ENCODE measurements at regions not wholly inside any gene's neighbourhood (a gene's known extent, or its start where the extent isn't known, plus 50 kb on each side); places are given as distances from the start of the nearest gene placed in this dataset.

GRCh38 chr10:45136256-45136655 lies 135.5 kb downstream of the ZNF22 start:
- no peak for TF ChIP-seq CTCF (IDR thresholded peaks at IDR 0.05)

- TF ChIP-seq CTCF (IDR thresholded peaks at IDR 0.05) = no peak
These were observed 143.8 kb downstream of the ZNF22 start for GRCh38 chr10:45144326-45145070.

- TF ChIP-seq CTCF (IDR thresholded peaks at IDR 0.05) = no peak
These were observed 146.3 kb downstream of the ZNF22 start for GRCh38 chr10:45147000-45147399.

GRCh38 chr10:45150997-45151396 lies 150.3 kb downstream of the ZNF22 start:
- no peak for TF ChIP-seq CTCF (IDR thresholded peaks at IDR 0.05)

GRCh38 chr10:45151467-45152214 lies 150.9 kb downstream of the ZNF22 start:
- no peak for TF ChIP-seq CTCF (IDR thresholded peaks at IDR 0.05)

- TF ChIP-seq CTCF (IDR thresholded peaks at IDR 0.05) = no peak
These were observed 152.0 kb downstream of the ZNF22 start for GRCh38 chr10:45152726-45153125.

GRCh38 chr10:45154502-45154901 lies 153.8 kb downstream of the ZNF22 start:
- no peak for TF ChIP-seq CTCF (IDR thresholded peaks at IDR 0.05)

All from LNCAP (cell line).